ENCODE measurements at regions not wholly inside any gene's neighbourhood (a gene's known extent, or its start where the extent isn't known, plus 50 kb on each side); places are given as distances from the start of the nearest gene placed in this dataset.
"Not testable (repeated sequence)": the region's sequence is repeated elsewhere in the genome, so short reads cannot be mapped to it uniquely, and the experiment has no call there.

DNA sequence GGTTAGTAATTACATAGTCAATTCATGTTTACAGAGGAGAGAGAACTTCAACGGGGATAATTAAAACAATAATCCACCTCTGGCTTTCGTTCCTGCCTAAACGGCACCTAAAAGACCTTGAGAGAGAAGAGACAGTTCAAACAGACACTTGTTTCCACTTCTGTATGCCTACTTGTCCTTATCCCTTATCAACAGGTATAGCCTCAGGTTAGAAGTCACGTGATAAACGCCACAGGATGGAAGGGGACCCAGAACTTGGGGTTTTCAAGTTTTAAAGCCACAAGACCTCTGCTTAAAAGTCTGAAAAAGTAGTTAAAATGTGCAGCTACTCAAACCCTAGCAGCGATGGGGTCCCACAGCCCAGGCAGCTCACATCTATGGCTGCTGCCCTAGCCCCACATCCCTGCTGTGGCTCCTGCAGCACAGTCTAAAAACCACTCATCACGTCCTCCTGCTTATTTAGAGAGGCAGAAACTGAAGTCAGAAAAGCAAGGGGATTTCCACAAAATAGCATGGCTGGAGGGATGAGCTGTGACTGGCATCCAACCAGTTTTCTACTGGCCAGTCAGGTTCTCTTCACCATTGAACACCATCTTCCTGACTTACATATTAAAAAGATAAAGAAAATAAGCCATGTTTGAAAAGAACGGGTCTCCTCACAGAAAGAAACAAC is 51.2 kb upstream of the SEC16B start:
- DNase-seq (ENCODE audit: low spot score) = no peak

DNA sequence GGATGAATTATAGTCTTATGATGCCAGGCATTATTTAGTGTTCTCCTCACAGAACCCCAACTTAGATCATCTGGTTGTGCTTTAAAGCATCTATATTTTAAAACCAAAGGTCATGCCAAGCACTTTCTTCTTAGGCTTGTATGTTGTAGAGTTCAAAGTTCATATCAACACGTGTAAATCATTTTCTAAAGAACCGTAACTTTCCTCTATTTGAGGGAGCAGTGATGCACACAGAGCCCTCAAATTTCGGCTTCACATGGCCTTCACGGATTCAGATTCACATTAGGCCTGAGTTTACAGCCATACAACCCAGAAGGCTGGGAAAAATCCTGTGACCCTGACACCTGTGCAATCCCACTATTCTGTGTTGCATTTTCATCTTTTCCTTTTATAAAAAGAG is 52.1 kb upstream of the SEC16B start:
- no peak for DNase-seq (ENCODE audit: low spot score)

DNA sequence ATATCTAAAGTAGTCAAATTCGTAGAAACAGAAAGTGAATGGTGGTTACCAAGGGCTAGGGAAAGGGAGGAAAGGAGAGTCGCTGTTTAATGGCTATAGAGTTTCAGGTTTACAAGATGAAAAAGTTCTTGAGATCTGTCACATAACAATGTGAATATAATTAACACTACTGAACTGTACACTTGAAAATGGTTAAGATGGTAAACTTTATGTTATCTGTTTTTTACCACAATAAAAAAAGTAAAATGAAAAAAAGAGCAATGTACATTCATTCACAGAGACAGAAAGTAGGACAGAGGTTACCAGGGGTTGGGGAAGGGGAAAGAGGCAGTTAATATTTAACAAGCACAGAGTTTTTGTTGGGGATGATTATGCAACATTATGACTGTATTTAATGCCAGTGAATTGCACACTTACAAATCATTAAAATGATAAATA is 53.3 kb upstream of the SEC16B start:
- no peak for DNase-seq (ENCODE audit: low spot score)

DNA sequence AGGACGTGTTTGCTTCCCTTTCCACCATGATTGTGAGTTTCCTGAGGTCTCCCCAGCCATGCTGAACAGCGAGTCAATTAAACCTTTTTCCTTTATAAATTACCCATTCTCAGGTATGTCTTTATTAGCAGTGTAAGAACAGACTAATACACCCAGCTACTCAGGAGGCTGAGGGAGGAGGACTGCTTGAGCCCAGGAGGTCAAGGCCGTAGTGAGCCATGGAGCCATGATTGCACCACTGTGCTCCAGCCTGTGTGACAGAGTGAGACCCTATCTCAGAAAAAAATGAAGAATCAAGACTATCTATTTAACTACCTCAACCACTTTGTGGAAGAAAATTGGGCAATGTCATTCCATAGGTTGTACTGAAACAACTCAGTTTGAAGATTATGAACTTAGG is 54.6 kb upstream of the SEC16B start:
- no peak for DNase-seq (ENCODE audit: low spot score)

DNA sequence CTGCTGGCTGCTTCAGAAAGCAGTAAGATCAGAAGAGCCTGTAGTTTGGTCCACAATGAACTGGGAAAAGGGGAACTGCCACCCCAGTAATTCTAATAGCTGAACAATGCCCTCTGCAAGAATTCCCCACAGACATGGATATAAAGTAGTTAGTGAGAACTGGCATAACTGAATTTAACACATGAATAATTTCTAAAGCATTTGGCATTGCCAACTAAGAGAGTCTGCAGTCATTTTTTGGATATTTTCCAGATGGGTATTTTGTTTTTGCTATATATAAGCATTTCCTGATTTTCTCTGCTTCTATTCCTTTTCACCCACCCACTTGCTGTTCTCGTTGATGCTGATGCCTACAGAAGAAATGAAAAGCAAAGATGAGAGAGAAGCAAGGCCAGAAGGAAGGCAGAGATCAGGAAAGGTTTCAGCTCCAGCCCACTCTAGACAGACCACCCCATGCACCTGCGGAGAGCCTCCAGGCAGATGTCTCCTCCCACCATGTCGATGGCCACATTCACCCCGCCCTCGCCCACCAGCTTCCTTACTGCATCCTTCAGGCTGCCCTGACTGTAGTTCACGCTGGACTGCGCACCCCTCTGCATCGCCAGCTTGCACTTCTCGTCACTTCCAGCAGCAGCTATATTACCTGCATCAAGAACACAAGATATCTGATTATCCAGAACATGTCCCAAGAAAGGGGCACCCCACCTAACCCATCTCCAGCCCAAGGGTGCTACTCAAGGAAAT is 55.9 kb upstream of the SEC16B start:
- DNase-seq (ENCODE audit: low spot score) = no peak

DNA sequence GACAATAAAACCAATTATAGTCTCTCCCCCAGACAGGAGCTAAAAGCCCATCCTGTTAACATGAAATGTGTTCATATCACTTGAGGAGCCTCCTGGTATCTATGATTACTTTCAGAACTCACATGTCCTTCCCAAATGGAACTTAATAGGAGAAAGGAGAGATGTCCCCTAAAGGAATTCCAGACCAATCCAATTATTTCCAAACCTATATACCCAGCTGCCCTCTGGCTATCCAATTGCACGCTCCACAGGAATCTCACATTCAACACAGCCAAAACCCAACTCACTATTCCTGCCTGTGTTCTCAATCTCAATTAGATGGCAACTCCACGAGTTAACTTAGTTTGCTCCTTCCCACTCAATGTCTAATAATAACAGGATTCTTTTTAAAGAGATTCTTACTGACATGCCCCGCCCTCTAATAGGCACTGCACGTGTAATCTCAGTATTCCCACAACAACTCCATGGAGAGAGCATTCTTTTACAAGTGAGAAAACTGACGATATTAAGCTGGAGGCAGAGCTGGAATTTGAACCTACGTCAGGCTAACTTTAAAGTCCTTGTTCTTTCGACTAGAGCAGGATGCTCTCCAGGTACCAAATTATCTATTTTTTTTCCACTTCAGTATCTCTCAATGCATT is 59.1 kb upstream of the SEC16B start:
- no peak for DNase-seq (ENCODE audit: low spot score)

DNA sequence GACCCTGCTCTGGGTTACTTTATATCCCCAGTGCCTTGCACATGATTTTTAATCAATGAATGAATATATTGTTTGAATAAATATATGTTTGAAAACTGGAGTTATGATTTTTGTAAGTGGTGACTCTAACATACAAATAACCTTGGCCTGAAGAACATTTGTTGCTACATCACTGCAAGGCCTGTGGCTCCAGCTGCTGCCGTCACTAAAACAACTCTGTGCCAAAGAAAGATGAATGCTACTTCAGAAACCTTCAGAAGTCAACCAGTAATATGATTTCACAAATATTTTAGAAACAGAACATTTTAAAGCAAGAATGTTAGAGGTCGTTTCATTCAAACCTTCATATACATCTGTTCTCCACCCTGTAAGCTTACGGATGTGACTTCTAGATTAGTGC is 60.6 kb upstream of the SEC16B start:
- no peak for DNase-seq (ENCODE audit: low spot score)

DNA sequence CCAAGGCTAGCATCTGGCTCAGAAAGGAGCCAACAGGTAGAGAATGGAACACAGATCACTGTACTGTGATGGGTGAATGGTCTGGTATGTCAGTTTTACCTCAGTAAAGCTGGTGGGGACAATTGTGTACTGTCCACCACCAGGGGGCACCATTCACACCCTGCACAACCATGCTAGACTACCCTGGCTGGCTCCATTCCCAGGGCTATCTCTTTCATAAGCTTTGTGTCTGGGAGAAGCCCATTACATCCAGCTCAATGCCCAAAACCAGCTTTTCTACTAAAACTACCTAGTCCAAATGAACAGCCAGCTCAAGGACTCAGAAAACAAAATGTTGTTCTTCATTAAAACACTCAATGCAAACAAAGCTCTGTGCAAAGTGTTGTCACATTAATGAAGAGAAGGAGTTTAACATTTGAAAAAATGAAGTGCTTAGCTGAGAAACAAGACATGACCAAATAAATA is 62.0 kb upstream of the RASAL2 start:
- DNase-seq (ENCODE audit: low spot score) = peak; percentile 90

DNA sequence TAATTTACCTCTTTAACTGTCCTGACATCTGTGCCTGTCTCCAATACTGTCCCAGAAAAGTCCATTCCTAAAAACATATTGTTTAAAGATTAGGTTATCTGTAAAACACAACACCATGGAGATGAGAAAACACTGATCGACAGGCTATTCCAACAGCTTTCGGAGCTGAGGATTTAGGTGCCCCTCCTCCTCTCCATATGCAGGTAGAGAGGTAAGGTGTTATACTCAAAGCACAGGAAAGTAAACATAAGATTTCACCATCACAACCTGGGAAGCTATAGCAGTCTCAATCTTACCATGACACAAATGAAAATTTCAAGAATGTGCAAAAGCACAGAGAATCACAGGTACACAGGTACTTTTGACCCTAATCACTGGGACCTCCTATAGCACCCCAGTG is 60.9 kb upstream of the RASAL2 start:
- DNase-seq (ENCODE audit: low spot score) = no peak

DNA sequence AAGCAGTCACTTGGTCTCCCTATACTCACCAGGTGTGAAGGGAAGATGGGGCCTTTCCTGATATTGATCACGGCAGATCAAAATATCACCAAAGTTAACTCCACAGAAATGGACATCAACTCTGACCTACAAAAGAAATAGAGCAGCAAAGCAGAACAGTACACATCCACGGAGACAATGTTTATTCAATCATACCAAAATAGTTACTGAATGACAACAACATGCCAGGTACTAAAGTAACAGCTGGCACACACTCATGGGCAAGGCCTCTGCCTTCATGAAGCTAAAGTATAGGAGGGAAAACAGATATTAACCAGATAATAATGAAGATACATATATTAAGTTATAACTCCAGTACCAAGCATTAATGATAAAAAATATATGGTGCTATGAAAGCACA is 59.2 kb upstream of the RASAL2 start:
- DNase-seq (ENCODE audit: low spot score) = no peak

DNA sequence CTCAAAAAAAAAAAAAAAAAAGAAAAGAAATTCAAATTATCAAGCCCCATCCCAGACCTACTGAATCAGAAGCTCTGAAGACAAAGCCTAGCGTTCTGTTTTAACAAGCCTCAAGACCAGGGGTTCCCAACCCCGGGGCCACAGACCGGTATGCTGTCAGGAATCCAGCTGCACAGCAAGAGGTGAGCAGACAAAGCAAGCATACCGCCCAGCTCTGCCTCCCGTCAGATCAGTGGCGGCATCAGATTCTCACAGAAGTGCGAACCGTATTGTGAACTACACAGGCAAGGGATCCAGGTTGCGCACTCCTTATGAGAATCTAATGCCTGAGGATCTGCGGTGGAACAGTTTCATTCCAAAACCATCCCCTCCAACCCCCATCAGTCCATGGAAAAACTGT is 57.8 kb upstream of the RASAL2 start:
- no peak for DNase-seq (ENCODE audit: low spot score)

DNA sequence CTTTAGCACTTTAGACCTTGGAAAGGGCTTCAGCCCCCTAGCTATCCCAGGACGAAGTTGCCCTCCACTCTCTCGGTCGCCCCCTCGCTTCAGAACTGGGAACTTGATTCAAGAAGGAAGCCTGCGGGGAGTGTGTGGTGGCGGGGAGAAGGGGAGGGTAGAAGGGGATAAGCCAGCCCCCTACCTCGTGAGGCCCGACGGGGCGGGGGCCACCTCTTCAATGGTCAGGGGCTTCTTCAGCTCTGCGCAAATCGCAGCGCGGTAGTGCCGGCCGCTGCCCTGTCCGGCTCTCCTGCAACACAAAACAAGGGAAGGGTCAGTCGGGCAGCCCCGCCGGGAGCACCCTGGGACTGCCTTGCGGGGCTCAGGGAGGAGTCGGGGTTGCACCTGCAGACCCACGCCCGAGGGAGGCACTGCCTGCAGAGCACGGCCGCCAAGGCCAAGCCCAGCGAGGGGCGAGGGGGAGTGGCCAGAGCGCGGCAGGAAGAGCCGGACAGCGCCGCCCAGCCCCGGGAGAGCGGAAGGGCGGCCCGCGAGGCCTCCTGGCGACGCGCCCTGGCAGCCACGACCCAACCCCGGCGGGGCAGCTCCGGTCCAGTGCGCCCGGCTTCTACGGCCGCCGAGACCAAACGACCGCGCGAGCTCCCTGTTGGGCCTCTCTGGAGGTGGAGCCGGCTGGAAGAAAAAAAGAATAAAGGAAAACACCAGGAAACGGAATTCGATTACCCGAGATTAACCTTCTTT is 56.2 kb upstream of the RASAL2 start:
- DNase-seq (ENCODE audit: low spot score) = peak; percentile 92

DNA sequence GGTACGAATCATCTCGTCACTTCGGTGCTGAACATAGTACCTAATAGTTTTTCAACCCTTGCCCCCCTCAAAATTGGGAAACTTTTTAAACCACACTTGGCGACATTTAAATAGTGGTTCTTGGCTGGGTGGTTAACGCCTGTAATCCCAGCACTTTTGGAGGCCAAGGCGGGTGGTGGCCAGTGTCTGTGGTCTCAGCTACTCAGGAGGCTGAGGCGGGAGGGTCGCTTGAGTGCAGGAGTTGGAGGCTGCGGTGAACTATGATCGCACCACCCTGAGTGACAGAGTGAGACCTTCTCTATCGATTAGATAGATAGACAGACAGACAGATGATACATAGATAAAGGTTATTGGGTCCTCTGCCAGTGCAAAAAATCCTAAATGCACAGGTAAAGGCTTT is 55.5 kb upstream of the RASAL2 start:
- DNase-seq (ENCODE audit: low spot score) = no peak

DNA sequence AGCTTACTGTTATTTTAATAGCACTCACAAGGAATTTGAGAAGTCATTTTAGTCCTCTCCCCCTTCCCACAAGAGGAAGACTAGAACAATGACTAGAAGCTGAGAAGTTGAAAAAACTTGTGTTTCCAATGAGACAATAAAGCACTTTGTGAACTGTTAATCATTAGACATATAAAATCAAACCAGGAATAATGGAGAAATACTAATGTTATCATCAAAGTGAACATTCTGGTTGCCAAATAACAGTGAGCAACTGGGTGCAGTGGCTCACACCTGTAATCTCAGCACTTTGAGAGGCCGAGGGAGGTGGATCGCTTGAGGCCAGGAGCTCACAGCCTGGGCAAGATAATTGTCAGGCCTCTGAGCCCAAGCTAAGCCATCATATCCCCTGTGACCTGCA is 54.0 kb upstream of the RASAL2 start:
- no peak for DNase-seq (ENCODE audit: low spot score)

DNA sequence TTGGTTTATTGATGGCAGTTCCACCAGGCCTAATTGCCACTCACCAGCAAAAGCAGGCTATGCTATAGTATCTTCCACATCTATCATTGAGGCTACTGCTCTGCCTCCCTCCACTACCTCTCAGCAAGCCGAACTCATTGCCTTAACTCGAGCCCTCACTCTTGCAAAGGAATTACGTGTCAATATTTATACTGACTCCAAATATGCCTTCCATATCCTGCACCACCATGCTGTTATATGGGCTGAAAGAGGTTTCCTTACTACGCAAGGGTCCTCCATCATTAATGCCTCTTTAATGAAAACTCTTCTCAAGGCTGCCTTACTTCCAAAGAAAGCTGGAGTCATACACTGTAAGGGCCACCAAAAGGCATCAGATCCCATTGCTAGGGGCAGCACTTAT is 50.0 kb upstream of the RASAL2 start:
- not testable (repeated sequence) for DNase-seq (ENCODE audit: low spot score)

Data from AG08396 (cell line).